ENCODE measurements at regions not wholly inside any gene's neighbourhood (a gene's known extent, or its start where the extent isn't known, plus 50 kb on each side); places are given as distances from the start of the nearest gene placed in this dataset.

- no peaks in the 10 kb centered on the region for H3K27me3 ChIP-seq
- H3K4me3 ChIP-seq, result no peak overlapping the region
- TF ChIP-seq EP300 (IDR thresholded peaks at IDR 0.05) (no peak), POLR2A (IDR thresholded peaks at IDR 0.05) (no peak), CTCF (IDR thresholded peaks at IDR 0.05) (no peak)
- H3K36me3 ChIP-seq, result no peaks in the 10 kb centered on the region
- no peaks in the 10 kb centered on the region for H3K4me1 ChIP-seq
- WGBS, 2 donors, result 64 to 86% methylated on average over 1 of the region's 1 CpG
- no peaks in the 10 kb centered on the region for H3K9me3 ChIP-seq
- H3K27ac ChIP-seq, result no peak overlapping the region
- no peak for DNase-seq (ENCODE audit: low spot score in 2 of 2)
Measured at GRCh38 chr7:131869986-131870385, 313.6 kb upstream of the PODXL start.

- TF ChIP-seq POLR2A (IDR thresholded peaks at IDR 0.05) (no peak), EP300 (IDR thresholded peaks at IDR 0.05) (no peak), CTCF (IDR thresholded peaks at IDR 0.05) (no peak)
- no peak for DNase-seq (ENCODE audit: low spot score in 2 of 2)
- H3K4me1 ChIP-seq, result no peaks in the 10 kb centered on the region
- no peaks in the 10 kb centered on the region for H3K9me3 ChIP-seq
- no peaks in the 10 kb centered on the region for H3K27me3 ChIP-seq
- no peaks in the 10 kb centered on the region for H3K36me3 ChIP-seq
- WGBS, 2 donors, result 67 to 68% methylated on average over 3 of the region's 3 CpGs
- H3K4me3 ChIP-seq, result no peak overlapping the region
- H3K27ac ChIP-seq, result no peak overlapping the region
Measured at GRCh38 chr7:131869169-131869844, 312.9 kb upstream of the PODXL start.

- TF ChIP-seq EP300 (IDR thresholded peaks at IDR 0.05), result no peak
- TF ChIP-seq POLR2A (IDR thresholded peaks at IDR 0.05), result no peak
- no peak for TF ChIP-seq CTCF (IDR thresholded peaks at IDR 0.05)
- WGBS, 2 donors, result 81% methylated on average over 4 of the region's 4 CpGs
- Histone ChIP-seq H3K9me3 (no peaks in the 10 kb centered on the region), H3K4me3 (no peak overlapping the region), H3K27me3 (no peaks in the 10 kb centered on the region), H3K36me3 (no peaks in the 10 kb centered on the region), H3K4me1 (peaks cover 0 to 1% (median 0%) of the 10 kb centered on the region in 4 donors), H3K27ac (no peak overlapping the region)
- DNase-seq (ENCODE audit: low spot score in 2 of 2), result no peak
Measured at GRCh38 chr7:131867461-131867860, 311.0 kb upstream of the PODXL start.

- TF ChIP-seq POLR2A (IDR thresholded peaks at IDR 0.05) (no peak), EP300 (IDR thresholded peaks at IDR 0.05) (no peak), CTCF (IDR thresholded peaks at IDR 0.05) (no peak)
- no peak for DNase-seq (ENCODE audit: low spot score in 2 of 2)
- Histone ChIP-seq H3K36me3 (no peaks in the 10 kb centered on the region), H3K9me3 (no peaks in the 10 kb centered on the region), H3K4me3 (no peak overlapping the region), H3K4me1 (peaks cover 0 to 9% (median 0%) of the 10 kb centered on the region in 4 donors), H3K27ac (no peak overlapping the region), H3K27me3 (no peaks in the 10 kb centered on the region)
- WGBS, 2 donors, result 92 to 93% methylated on average over 2 of the region's 2 CpGs
Measured at GRCh38 chr7:131865911-131866310, 309.5 kb upstream of the PODXL start.

GRCh38 chr7:131861620-131862346 is 305.4 kb upstream of the PODXL start:
- H3K4me3 ChIP-seq, result no peak overlapping the region
- H3K36me3 ChIP-seq, result no peaks in the 10 kb centered on the region
- no peak overlapping the region for H3K27ac ChIP-seq
- 35 to 45% methylated on average over 4 of the region's 4 CpGs for WGBS, 2 donors
- H3K4me1 ChIP-seq, result peaks cover 0 to 9% (median 0%) of the 10 kb centered on the region in 4 donors
- no peak for TF ChIP-seq POLR2A (IDR thresholded peaks at IDR 0.05)
- TF ChIP-seq EP300 (IDR thresholded peaks at IDR 0.05), result no peak
- no peak for TF ChIP-seq CTCF (IDR thresholded peaks at IDR 0.05)
- no peak for DNase-seq (ENCODE audit: low spot score in 2 of 2)
- H3K27me3 ChIP-seq, result no peaks in the 10 kb centered on the region
- no peaks in the 10 kb centered on the region for H3K9me3 ChIP-seq
